Thymus (tissue), 11 donors: ENCODE measurements at regions not wholly inside any gene's neighbourhood (a gene's known extent, or its start where the extent isn't known, plus 50 kb on each side); places are given as distances from the start of the nearest gene placed in this dataset.

Source experiments
- DNase-seq, 9 donors: peaks; one replicate each; pipeline ENCODE4 v3.0.0-alpha.2; 2013; ENCODE audit warnings: low spot score in 9 of 9, low read depth in 6 of 9, missing footprints in 1 of 9
- H3K27ac ChIP-seq, 2 donors: one replicate each; pipeline ENCODE4 v1.5.1; 2013; ENCODE audit warnings: control low read depth in 1 of 2, low read depth in 1 of 2, low read length in 1 of 2, mild to moderate bottlenecking in 1 of 2, moderate library complexity in 1 of 2
- H3K27me3 ChIP-seq, 2 donors: one replicate each; pipeline ENCODE4 v1.5.1; 2013; ENCODE audit warnings: low read length in 1 of 2; ENCODE audit not compliant: control insufficient read depth in 2 of 2, insufficient read depth in 1 of 2
- H3K36me3 ChIP-seq, 2 donors: one replicate each; pipeline ENCODE4 v1.5.1; 2013; ENCODE audit warnings: low read length in 1 of 2, mild to moderate bottlenecking in 1 of 2, moderate library complexity in 1 of 2; ENCODE audit not compliant: control insufficient read depth in 2 of 2, insufficient read depth in 2 of 2
- H3K4me1 ChIP-seq, 2 donors: one replicate each; pipeline ENCODE4 v1.5.1; 2013; ENCODE audit warnings: low read length in 2 of 2; ENCODE audit not compliant: control insufficient read depth in 2 of 2, insufficient read depth in 2 of 2
- H3K4me3 ChIP-seq, 2 donors: one replicate each; pipeline ENCODE4 v1.5.1; 2013; ENCODE audit warnings: low read length in 2 of 2, control low read depth in 1 of 2, mild to moderate bottlenecking in 1 of 2
- H3K9me3 ChIP-seq, 2 donors: one replicate each; pipeline ENCODE4 v1.5.1; 2013; ENCODE audit warnings: low read length in 1 of 2, mild to moderate bottlenecking in 1 of 2; ENCODE audit not compliant: control insufficient read depth in 2 of 2, insufficient read depth in 1 of 2
- WGBS: extraction: QIAGEN DNeasy Blood & Tissue Kit; methylation state at CpG from one replicate; pipeline ENCODE4 v1.1.7; 2013; 5-methylcytosine and 5-hydroxymethylcytosine counted together
- donor health status: healthy.

GRCh38 chr14:53553221-53553620 is 400.1 kb upstream of the DDHD1 start:
- H3K27me3 ChIP-seq: no peaks in the 10 kb centered on the region
- no peak overlapping the region for H3K27ac ChIP-seq
- no peaks in the 10 kb centered on the region for H3K4me1 ChIP-seq
- no peak overlapping the region for H3K4me3 ChIP-seq
- no peaks in the 10 kb centered on the region for H3K9me3 ChIP-seq
- H3K36me3 ChIP-seq: no peaks in the 10 kb centered on the region
- DNase-seq: no peak
- WGBS: 94% methylated on average over 4 of the region's 4 CpGs

GRCh38 chr14:53551862-53552261 is 398.7 kb upstream of the DDHD1 start:
- no peak overlapping the region for H3K27ac ChIP-seq
- H3K4me1 ChIP-seq: no peaks in the 10 kb centered on the region
- no peaks in the 10 kb centered on the region for H3K36me3 ChIP-seq
- no peaks in the 10 kb centered on the region for H3K27me3 ChIP-seq
- DNase-seq: no peak
- no peak overlapping the region for H3K4me3 ChIP-seq
- H3K9me3 ChIP-seq: no peaks in the 10 kb centered on the region

GRCh38 chr14:53550776-53551175 is 397.7 kb upstream of the DDHD1 start:
- H3K4me3 ChIP-seq: no peak overlapping the region
- H3K27ac ChIP-seq: no peak overlapping the region
- H3K27me3 ChIP-seq: no peaks in the 10 kb centered on the region
- no peaks in the 10 kb centered on the region for H3K36me3 ChIP-seq
- 93% methylated on average over 5 of the region's 5 CpGs for WGBS
- no peaks in the 10 kb centered on the region for H3K4me1 ChIP-seq
- no peak for DNase-seq
- H3K9me3 ChIP-seq: no peaks in the 10 kb centered on the region

GRCh38 chr14:53549956-53550355 is 396.8 kb upstream of the DDHD1 start:
- Histone ChIP-seq H3K36me3 (no peaks in the 10 kb centered on the region), H3K9me3 (no peaks in the 10 kb centered on the region), H3K4me3 (no peak overlapping the region), H3K4me1 (no peaks in the 10 kb centered on the region), H3K27ac (no peak overlapping the region), H3K27me3 (no peaks in the 10 kb centered on the region)
- WGBS: 92% methylated on average over 8 of the region's 8 CpGs
- no peak for DNase-seq

GRCh38 chr14:53547593-53547992 is 394.5 kb upstream of the DDHD1 start:
- no peak overlapping the region for H3K27ac ChIP-seq
- no peak for DNase-seq
- 92% methylated on average over 1 of the region's 1 CpG for WGBS

GRCh38 chr14:53545217-53545616 is 392.1 kb upstream of the DDHD1 start:
- H3K4me1 ChIP-seq: no peaks in the 10 kb centered on the region
- no peaks in the 10 kb centered on the region for H3K9me3 ChIP-seq
- H3K36me3 ChIP-seq: no peaks in the 10 kb centered on the region
- no peak for DNase-seq
- H3K27ac ChIP-seq: no peak overlapping the region
- H3K27me3 ChIP-seq: no peaks in the 10 kb centered on the region
- no peak overlapping the region for H3K4me3 ChIP-seq

More at GRCh38 chr14:53547593-53547992, 394.5 kb upstream of the DDHD1 start:
- H3K36me3 ChIP-seq: no peaks in the 10 kb centered on the region
- no peak overlapping the region for H3K4me3 ChIP-seq
- H3K27me3 ChIP-seq: no peaks in the 10 kb centered on the region
- no peaks in the 10 kb centered on the region for H3K9me3 ChIP-seq
- H3K4me1 ChIP-seq: no peaks in the 10 kb centered on the region

GRCh38 chr14:53542732-53543131 is 389.6 kb upstream of the DDHD1 start:
- no peaks in the 10 kb centered on the region for H3K27me3 ChIP-seq
- H3K4me1 ChIP-seq: no peaks in the 10 kb centered on the region
- 61% methylated on average over 3 of the region's 3 CpGs for WGBS
- DNase-seq: peak in 1 of 9 donors; percentile 22
- H3K27ac ChIP-seq: no peak overlapping the region
- H3K36me3 ChIP-seq: no peaks in the 10 kb centered on the region
- H3K4me3 ChIP-seq: no peak overlapping the region
- no peaks in the 10 kb centered on the region for H3K9me3 ChIP-seq

- Histone ChIP-seq H3K4me1 (no peaks in the 10 kb centered on the region), H3K36me3 (no peaks in the 10 kb centered on the region), H3K27ac (no peak overlapping the region), H3K27me3 (no peaks in the 10 kb centered on the region), H3K9me3 (no peaks in the 10 kb centered on the region), H3K4me3 (no peak overlapping the region)
- no peak for DNase-seq
Measured at GRCh38 chr14:53541411-53541810, 388.3 kb upstream of the DDHD1 start.

GRCh38 chr14:53539489-53540126 is 386.5 kb upstream of the DDHD1 start:
- H3K36me3 ChIP-seq: no peaks in the 10 kb centered on the region
- H3K27ac ChIP-seq: no peak overlapping the region

More at GRCh38 chr14:53539489-53540126, 386.5 kb upstream of the DDHD1 start:
- DNase-seq: peak; percentile 11 to 66 (median 28)
- Histone ChIP-seq H3K9me3 (no peaks in the 10 kb centered on the region), H3K27me3 (no peaks in the 10 kb centered on the region), H3K4me1 (no peaks in the 10 kb centered on the region), H3K4me3 (no peak overlapping the region)
- WGBS: 61% methylated on average over 5 of the region's 5 CpGs
